Neural cell (in vitro differentiated cells): ENCODE measurements at regions not wholly inside any gene's neighbourhood (a gene's known extent, or its start where the extent isn't known, plus 50 kb on each side); places are given as distances from the start of the nearest gene placed in this dataset.

Experiments used
- CTCF ChIP-seq: fragments of 450-650 bp; IDR thresholded peaks from 2 replicates; pipeline ENCODE4 v1.5.1; 2014; ENCODE audit warnings: antibody characterized with exemption, mild to moderate bottlenecking, moderate library complexity; ENCODE audit not compliant: poor library complexity, severe bottlenecking
- RAD21 ChIP-seq: fragments of 450-650 bp; conservative IDR thresholded peaks from 2 replicates; pipeline ENCODE4 v1.6.1; 2014; ENCODE audit warnings: antibody characterized with exemption, mild to moderate bottlenecking, moderate library complexity

- TF ChIP-seq RAD21: no peak
- TF ChIP-seq CTCF: no peak
Observed at GRCh38 chr3:150133293-150133692, 162.6 kb upstream of the PFN2 start.
